OCI-LY1 (cell line): ENCODE measurements at regions not wholly inside any gene's neighbourhood (a gene's known extent, or its start where the extent isn't known, plus 50 kb on each side); places are given as distances from the start of the nearest gene placed in this dataset.

ENCODE experiments used
- H2AFZ ChIP-seq: fragments of 200-600 bp; sonication (generic), shearing (Covaris generic); 2 replicates; pipeline ENCODE4 v1.6.0; 2014; ENCODE audit warnings: antibody characterized with exemption, mild to moderate bottlenecking, low read length
- H3F3A ChIP-seq: fragments of 200-600 bp; sonication (generic), shearing (Covaris generic); 2 replicates; pipeline ENCODE4 v1.6.0; 2014; ENCODE audit warnings: mild to moderate bottlenecking, antibody characterized with exemption, low read length, moderate library complexity; ENCODE audit not compliant: insufficient read depth
- H3K27ac ChIP-seq: fragments of 200-600 bp; sonication (generic); 2 replicates; pipeline ENCODE4 v1.5.1; 2014; ENCODE audit warnings: low read length, mixed run types, mild to moderate bottlenecking, low read depth; ENCODE audit not compliant: poor library complexity, severe bottlenecking
- H3K27me3 ChIP-seq: fragments of 200-600 bp; sonication (generic); 2 replicates; pipeline ENCODE4 v1.6.0; 2014; ENCODE audit warnings: antibody characterized with exemption, mild to moderate bottlenecking, low read length, moderate library complexity; ENCODE audit not compliant: insufficient read depth
- H3K36me3 ChIP-seq: fragments of 200-600 bp; sonication (generic); 2 replicates; pipeline ENCODE4 v1.6.1; 2014; ENCODE audit warnings: mild to moderate bottlenecking, antibody characterized with exemption, low read length, moderate library complexity, mixed read lengths; ENCODE audit not compliant: insufficient read depth
- H3K4me1 ChIP-seq: fragments of 200-600 bp; sonication (generic); 2 replicates; pipeline ENCODE4 v1.5.1; 2014; ENCODE audit warnings: mild to moderate bottlenecking, low read length, moderate library complexity; ENCODE audit not compliant: insufficient read depth, severe bottlenecking
- H3K4me2 ChIP-seq: fragments of 200-600 bp; sonication (generic), shearing (Covaris generic); 2 replicates; pipeline ENCODE4 v1.6.1; 2014; ENCODE audit warnings: low read length
- H3K4me3 ChIP-seq: fragments of 200-600 bp; sonication (generic); 2 replicates; pipeline ENCODE4 v1.5.1; 2014; ENCODE audit warnings: low read length, low read depth, mild to moderate bottlenecking, mixed read lengths; ENCODE audit not compliant: poor library complexity, severe bottlenecking
- H3K79me2 ChIP-seq: fragments of 200-600 bp; shearing (Covaris generic); 2 replicates; pipeline ENCODE4 v1.6.1; 2016; ENCODE audit warnings: mixed run types, low read length, mixed read lengths; ENCODE audit not compliant: insufficient read depth
- H3K9ac ChIP-seq: fragments of 200-600 bp; sonication (generic), shearing (Covaris generic); 2 replicates; pipeline ENCODE4 v1.6.1; 2014; ENCODE audit warnings: mild to moderate bottlenecking, low read length, mixed read lengths
- H3K9me2 ChIP-seq: fragments of 200-600 bp; sonication (generic), shearing (Covaris generic); 2 replicates; pipeline ENCODE4 v1.6.1; 2014; ENCODE audit warnings: low read depth, mild to moderate bottlenecking, low read length, mixed read lengths
- H3K9me3 ChIP-seq: fragments of 200-600 bp; shearing (Covaris generic); 2 replicates; pipeline ENCODE4 v1.6.1; 2014; ENCODE audit warnings: low read length, mixed read lengths
- H4K20me1 ChIP-seq: fragments of 200-600 bp; sonication (generic), shearing (Covaris generic); 2 replicates; pipeline ENCODE4 v1.6.0; 2016; ENCODE audit warnings: mild to moderate bottlenecking, low read length; ENCODE audit not compliant: insufficient read depth
- EZH2 ChIP-seq: fragments of 200-600 bp; sonication (generic), shearing (Covaris generic); IDR thresholded peaks from 2 replicates; pipeline ENCODE4 v1.8.0; 2017; ENCODE audit warnings: borderline replicate concordance, mixed run types, mild to moderate bottlenecking, antibody characterized with exemption, low read length, moderate library complexity, mixed read lengths
- TF ChIP-seq, protein P1 (sequence below): fragments of 200-600 bp; sonication (generic), shearing (Covaris generic); IDR thresholded peaks from 2 replicates; pipeline ENCODE4 v1.5.1; 2017; ENCODE audit warnings: mild to moderate bottlenecking, antibody characterized with exemption, low read length, moderate library complexity, mixed read lengths

DNA sequence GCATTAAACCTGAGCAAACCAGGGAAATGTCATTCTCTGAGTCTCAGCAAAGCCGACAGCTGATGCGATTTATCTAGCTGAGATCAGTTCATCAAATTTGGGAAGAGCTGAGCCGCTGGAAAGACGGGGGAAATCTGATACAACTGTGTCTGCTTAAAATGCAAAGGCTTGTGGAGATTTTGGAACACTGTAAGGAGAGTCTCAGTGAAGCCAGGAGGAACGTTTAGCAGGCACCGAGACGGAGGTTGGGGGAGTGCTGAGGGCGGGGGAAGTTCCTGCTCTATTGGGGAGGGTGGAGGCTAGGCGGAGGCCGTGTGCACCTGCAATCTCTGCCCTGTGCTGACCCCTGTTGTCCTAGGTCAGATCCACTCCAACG lies 143.2 kb upstream of the CSF3R start:
- Histone ChIP-seq H3K36me3 (no peaks in the 10 kb centered on the region), H3K9ac (no peak overlapping the region), H3K4me3 (no peak overlapping the region), H3K9me2 (no peaks in the 10 kb centered on the region), H3K4me2 (no peak overlapping the region), H3K79me2 (no peaks in the 10 kb centered on the region), H2AFZ (no peak overlapping the region), H4K20me1 (no peaks in the 10 kb centered on the region), H3K27ac (no peak overlapping the region), H3K27me3 (peaks cover 3% of the 10 kb centered on the region; the same call in 1 of the 2 replicates), H3K9me3 (no peaks in the 10 kb centered on the region), H3F3A (no peaks in the 10 kb centered on the region), H3K4me1 (no peaks in the 10 kb centered on the region)
- TF ChIP-seq, protein P1, sequence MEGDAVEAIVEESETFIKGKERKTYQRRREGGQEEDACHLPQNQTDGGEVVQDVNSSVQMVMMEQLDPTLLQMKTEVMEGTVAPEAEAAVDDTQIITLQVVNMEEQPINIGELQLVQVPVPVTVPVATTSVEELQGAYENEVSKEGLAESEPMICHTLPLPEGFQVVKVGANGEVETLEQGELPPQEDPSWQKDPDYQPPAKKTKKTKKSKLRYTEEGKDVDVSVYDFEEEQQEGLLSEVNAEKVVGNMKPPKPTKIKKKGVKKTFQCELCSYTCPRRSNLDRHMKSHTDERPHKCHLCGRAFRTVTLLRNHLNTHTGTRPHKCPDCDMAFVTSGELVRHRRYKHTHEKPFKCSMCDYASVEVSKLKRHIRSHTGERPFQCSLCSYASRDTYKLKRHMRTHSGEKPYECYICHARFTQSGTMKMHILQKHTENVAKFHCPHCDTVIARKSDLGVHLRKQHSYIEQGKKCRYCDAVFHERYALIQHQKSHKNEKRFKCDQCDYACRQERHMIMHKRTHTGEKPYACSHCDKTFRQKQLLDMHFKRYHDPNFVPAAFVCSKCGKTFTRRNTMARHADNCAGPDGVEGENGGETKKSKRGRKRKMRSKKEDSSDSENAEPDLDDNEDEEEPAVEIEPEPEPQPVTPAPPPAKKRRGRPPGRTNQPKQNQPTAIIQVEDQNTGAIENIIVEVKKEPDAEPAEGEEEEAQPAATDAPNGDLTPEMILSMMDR = no peak
- TF ChIP-seq EZH2 = no peak

DNA sequence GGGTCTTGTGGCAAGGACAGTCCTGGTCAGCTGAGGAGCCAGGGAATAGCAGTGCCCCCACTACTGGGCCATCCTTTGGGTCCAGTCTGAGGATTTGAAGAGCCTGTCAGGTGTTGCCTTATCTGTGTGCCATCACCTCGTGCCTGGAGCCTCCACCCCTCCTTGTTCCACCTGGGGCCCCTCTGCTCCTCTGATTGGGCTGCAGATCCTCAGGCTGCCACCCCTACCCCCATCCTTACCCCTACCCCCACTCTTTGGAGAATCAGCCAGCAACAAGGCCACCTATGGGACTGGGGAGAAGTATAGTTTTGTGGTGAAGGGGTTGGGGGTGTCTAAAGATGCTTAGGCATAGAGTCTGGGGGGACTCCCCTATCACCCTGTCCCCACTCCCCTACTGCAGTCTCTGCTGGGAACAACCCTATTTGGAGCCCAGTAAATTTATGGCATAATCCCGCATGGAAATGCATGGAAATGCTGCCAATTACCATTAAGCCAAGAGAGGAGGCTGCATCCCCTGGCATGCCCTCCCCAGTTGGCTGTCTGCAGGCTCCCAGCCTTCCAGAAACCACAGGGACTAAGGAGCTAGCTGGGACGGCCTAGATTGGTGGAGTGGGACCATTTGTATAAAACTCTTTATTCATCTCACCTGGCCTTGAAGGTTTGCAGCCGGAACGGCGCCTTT lies 142.7 kb upstream of the CSF3R start:
- H3K9me2 ChIP-seq = no peaks in the 10 kb centered on the region
- no peak overlapping the region for H3K27ac ChIP-seq
- H3K9ac ChIP-seq = no peak overlapping the region
- no peaks in the 10 kb centered on the region for H3K36me3 ChIP-seq
- H3K79me2 ChIP-seq = no peaks in the 10 kb centered on the region
- no peak overlapping the region for H3K4me2 ChIP-seq
- no peak overlapping the region for H3K4me3 ChIP-seq
- H3K27me3 ChIP-seq = peaks cover 3% of the 10 kb centered on the region; the same call in 1 of the 2 replicates
- no peaks in the 10 kb centered on the region for H3K4me1 ChIP-seq
- no peak overlapping the region for H2AFZ ChIP-seq
- no peak for TF ChIP-seq EZH2
- TF ChIP-seq, protein P1 = no peak
- no peaks in the 10 kb centered on the region for H4K20me1 ChIP-seq
- H3K9me3 ChIP-seq = no peaks in the 10 kb centered on the region
- no peaks in the 10 kb centered on the region for H3F3A ChIP-seq

DNA sequence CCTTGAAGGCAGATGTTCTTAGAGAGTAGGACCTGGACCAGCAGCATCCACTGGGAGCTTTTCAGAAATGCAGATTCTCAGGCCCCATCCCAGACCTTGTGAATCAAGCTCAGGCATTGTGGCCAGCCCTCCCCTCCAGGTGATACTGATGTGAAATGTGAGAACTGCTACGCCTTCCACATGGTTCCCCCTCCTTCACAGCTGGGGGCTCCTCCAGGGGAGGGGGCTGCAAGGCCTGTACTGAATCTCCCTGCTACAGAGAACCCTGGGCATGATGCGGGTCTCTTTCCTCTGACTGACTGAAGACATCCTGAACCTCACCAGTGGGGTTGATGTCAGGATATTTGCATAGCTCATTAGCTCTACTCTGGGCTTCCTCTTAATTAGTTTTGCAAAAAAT lies 141.8 kb upstream of the CSF3R start:
- peaks cover 9% of the 10 kb centered on the region; the same call in 1 of the 2 replicates for H3K27me3 ChIP-seq
- no peak overlapping the region for H3K27ac ChIP-seq
- no peak overlapping the region for H3K4me2 ChIP-seq

More for the DNA sequence above, 141.8 kb upstream of the CSF3R start:
- Histone ChIP-seq H4K20me1 (no peaks in the 10 kb centered on the region), H3F3A (no peaks in the 10 kb centered on the region), H3K4me1 (no peaks in the 10 kb centered on the region), H2AFZ (no peak overlapping the region), H3K4me3 (no peak overlapping the region), H3K9ac (no peak overlapping the region), H3K9me3 (no peaks in the 10 kb centered on the region), H3K9me2 (no peaks in the 10 kb centered on the region), H3K36me3 (no peaks in the 10 kb centered on the region), H3K79me2 (no peaks in the 10 kb centered on the region)
- TF ChIP-seq, protein P1 = no peak
- TF ChIP-seq EZH2 = no peak
